OCI-LY3 (cell line): ENCODE measurements at regions not wholly inside any gene's neighbourhood (a gene's known extent, or its start where the extent isn't known, plus 50 kb on each side); places are given as distances from the start of the nearest gene placed in this dataset.

ENCODE experiments used
- H2AFZ ChIP-seq: fragments of 200-600, 300-600 bp; shearing (Covaris generic); 2 replicates; pipeline ENCODE4 v1.6.0; 2014; ENCODE audit warnings: antibody characterized with exemption, low read depth, low read length
- H3K27ac ChIP-seq: fragments of 200-600, 300-600 bp; sonication (generic); 2 replicates; pipeline ENCODE4 v1.5.1; 2014; ENCODE audit warnings: mild to moderate bottlenecking, low read length, moderate library complexity, mixed read lengths
- H3K27me3 ChIP-seq: fragments of 200-600, 300-600 bp; sonication (generic); 2 replicates; pipeline ENCODE4 v1.6.1; 2014; ENCODE audit warnings: low read depth, low read length, mixed read lengths
- H3K36me3 ChIP-seq: fragments of 200-600, 300-600 bp; sonication (generic); replicated peaks from 2 replicates; pipeline ENCODE3; 2014; ENCODE audit warnings: low read depth, low read length, mixed read lengths
- H3K4me1 ChIP-seq: fragments of 300-600, 200-600 bp; sonication (generic); 2 replicates; pipeline ENCODE4 v1.6.1; 2014; ENCODE audit warnings: low read length, mixed read lengths
- H3K4me2 ChIP-seq: fragments of 200-600, 300-600 bp; sonication (generic); 2 replicates; pipeline ENCODE4 v1.6.1; 2014; ENCODE audit warnings: low read length, mixed read lengths
- H3K4me3 ChIP-seq: fragments of 300-600, 200-600 bp; sonication (generic); 2 replicates; pipeline ENCODE4 v1.5.1; 2014; ENCODE audit warnings: antibody characterized with exemption, mild to moderate bottlenecking, low read length, moderate library complexity
- H3K79me2 ChIP-seq: fragments of 300-600, 200-600 bp; shearing (Covaris generic); 2 replicates; pipeline ENCODE4 v1.6.1; 2014; ENCODE audit warnings: mild to moderate bottlenecking, low read length, mixed read lengths
- H3K9ac ChIP-seq: fragments of 300-600, 200-600 bp; shearing (Covaris generic); 2 replicates; pipeline ENCODE4 v1.6.0; 2014; ENCODE audit warnings: mild to moderate bottlenecking, low read length, moderate library complexity
- H3K9me3 ChIP-seq: fragments of 200-600, 300-600 bp; shearing (Covaris generic); 2 replicates; pipeline ENCODE4 v1.6.1; 2014; ENCODE audit warnings: low read length, mixed read lengths; ENCODE audit not compliant: insufficient read depth
- H4K20me1 ChIP-seq: fragments of 200-600, 300-600 bp; sonication (generic); 2 replicates; pipeline ENCODE4 v1.6.1; 2016; ENCODE audit warnings: low read length, mixed read lengths; ENCODE audit not compliant: insufficient read depth
- EZH2phosphoT487 ChIP-seq: fragments of 200-600 bp; shearing (Covaris generic); IDR thresholded peaks from 2 replicates; pipeline ENCODE4 v1.6.1; 2018; ENCODE audit warnings: antibody characterized with exemption, mixed run types, low read depth
- TF ChIP-seq, protein P1 (sequence below): fragments of 200-600, 300-600 bp; sonication (generic); IDR thresholded peaks from 2 replicates; pipeline ENCODE4 v1.5.1; 2014; ENCODE audit warnings: antibody characterized with exemption, low read length, low read depth

DNA sequence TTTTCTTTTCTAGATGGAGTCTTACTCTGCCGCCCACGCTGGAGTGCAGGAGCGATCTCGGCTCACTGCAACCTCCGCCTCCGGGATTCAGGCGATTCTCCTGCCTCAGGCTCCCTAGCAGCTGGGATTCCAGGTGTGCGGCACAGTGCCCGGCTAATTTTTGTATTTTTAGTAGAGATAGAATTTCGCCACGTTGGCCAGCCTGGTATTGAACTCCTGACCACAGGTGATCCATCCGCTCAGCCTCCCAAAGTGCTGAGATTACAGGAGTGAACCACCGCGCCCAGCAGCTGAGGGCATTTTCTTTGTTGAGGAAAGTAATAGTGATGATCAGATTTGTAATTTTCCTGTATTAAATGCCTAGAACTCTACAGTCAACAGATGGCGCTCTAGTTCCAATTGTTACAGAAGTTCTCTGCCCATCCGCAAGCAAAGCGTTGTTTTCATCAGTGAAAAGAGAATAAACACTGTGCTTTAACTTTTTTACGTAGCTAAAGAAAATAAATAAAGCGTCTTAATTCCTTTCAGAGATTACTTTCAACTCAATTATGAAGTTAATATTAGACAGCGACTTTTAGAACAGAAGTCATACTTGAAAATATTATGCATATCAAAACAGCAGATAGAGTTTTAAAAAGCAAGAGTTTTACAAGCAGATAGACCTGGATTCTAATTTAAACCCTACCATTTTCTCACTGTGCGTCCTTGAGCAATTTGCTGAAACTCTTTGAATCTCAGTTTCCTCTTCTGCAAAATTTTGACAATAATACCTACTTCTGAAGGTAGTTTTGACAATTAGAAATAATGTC lies 335.1 kb downstream of the DUSP6 start:
- Histone ChIP-seq H3K27me3 (no peaks in the 10 kb centered on the region), H2AFZ (peak overlapping the region; percentile 62), H3K79me2 (no peaks in the 10 kb centered on the region), H3K36me3 (no peaks in the 10 kb centered on the region), H3K27ac (no peak overlapping the region), H3K4me1 (peaks cover 15% of the 10 kb centered on the region), H3K9ac (no peak overlapping the region), H3K4me3 (peak overlapping the region; percentile 61), H3K4me2 (peak overlapping the region; percentile 72), H4K20me1 (no peaks in the 10 kb centered on the region), H3K9me3 (no peaks in the 10 kb centered on the region)
- TF ChIP-seq, protein P1, sequence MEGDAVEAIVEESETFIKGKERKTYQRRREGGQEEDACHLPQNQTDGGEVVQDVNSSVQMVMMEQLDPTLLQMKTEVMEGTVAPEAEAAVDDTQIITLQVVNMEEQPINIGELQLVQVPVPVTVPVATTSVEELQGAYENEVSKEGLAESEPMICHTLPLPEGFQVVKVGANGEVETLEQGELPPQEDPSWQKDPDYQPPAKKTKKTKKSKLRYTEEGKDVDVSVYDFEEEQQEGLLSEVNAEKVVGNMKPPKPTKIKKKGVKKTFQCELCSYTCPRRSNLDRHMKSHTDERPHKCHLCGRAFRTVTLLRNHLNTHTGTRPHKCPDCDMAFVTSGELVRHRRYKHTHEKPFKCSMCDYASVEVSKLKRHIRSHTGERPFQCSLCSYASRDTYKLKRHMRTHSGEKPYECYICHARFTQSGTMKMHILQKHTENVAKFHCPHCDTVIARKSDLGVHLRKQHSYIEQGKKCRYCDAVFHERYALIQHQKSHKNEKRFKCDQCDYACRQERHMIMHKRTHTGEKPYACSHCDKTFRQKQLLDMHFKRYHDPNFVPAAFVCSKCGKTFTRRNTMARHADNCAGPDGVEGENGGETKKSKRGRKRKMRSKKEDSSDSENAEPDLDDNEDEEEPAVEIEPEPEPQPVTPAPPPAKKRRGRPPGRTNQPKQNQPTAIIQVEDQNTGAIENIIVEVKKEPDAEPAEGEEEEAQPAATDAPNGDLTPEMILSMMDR: peak; percentile 84
- no peak for TF ChIP-seq EZH2phosphoT487

DNA sequence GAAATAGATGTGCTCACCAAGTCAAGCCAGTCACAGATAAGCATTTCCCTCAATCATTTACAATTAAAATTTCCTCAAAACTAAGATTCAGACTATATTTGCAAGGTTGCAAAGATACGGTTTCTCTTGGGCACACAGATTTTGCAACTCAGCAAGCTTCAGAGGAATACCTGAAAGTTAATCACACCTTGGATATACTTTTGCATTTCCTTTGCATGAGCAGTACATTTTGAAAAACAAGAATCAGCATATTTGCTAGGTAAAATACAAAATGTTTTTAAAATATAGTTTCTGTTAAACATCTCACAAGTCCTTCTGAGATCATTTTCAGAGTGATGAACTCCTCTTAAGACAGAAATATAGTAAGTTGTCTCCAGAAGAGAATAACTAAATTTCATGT lies 336.9 kb downstream of the DUSP6 start:
- Histone ChIP-seq H3K79me2 (no peaks in the 10 kb centered on the region), H4K20me1 (no peaks in the 10 kb centered on the region), H3K4me3 (no peak overlapping the region), H3K27me3 (no peaks in the 10 kb centered on the region), H3K27ac (no peak overlapping the region), H3K4me1 (peaks cover 15% of the 10 kb centered on the region), H3K9ac (no peak overlapping the region), H3K36me3 (no peaks in the 10 kb centered on the region), H3K9me3 (no peaks in the 10 kb centered on the region), H3K4me2 (no peak overlapping the region), H2AFZ (no peak overlapping the region)
- TF ChIP-seq, protein P1: no peak

DNA sequence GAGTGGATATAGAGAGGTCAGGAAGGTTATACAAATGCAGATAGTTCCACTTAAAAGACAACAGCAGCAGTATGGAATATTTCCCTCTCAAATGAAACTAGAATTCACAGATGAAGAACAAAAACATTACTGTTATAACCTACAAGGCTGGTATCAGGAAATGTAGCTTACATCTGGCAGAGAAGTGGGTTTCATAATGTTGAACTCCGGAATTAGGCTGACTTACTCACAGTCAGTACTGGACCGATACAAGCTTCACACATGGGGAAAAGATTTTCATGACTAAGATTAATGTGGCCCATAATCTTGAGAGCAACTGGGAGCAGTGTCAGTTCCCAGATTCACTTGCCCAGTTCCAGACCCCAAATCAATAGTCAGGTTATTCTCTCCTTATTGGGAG lies 353.9 kb downstream of the DUSP6 start:
- H3K36me3 ChIP-seq: no peaks in the 10 kb centered on the region
- H3K9ac ChIP-seq: no peak overlapping the region
- TF ChIP-seq, protein P1: no peak
- TF ChIP-seq EZH2phosphoT487: no peak
- H3K27ac ChIP-seq: no peak overlapping the region
- H2AFZ ChIP-seq: no peak overlapping the region
- no peak overlapping the region for H3K4me3 ChIP-seq
- no peaks in the 10 kb centered on the region for H3K4me1 ChIP-seq
- H3K4me2 ChIP-seq: no peak overlapping the region
- H4K20me1 ChIP-seq: no peaks in the 10 kb centered on the region
- H3K27me3 ChIP-seq: peaks cover 3% of the 10 kb centered on the region; the same call in 1 of the 2 replicates
- H3K79me2 ChIP-seq: no peaks in the 10 kb centered on the region
- no peaks in the 10 kb centered on the region for H3K9me3 ChIP-seq

DNA sequence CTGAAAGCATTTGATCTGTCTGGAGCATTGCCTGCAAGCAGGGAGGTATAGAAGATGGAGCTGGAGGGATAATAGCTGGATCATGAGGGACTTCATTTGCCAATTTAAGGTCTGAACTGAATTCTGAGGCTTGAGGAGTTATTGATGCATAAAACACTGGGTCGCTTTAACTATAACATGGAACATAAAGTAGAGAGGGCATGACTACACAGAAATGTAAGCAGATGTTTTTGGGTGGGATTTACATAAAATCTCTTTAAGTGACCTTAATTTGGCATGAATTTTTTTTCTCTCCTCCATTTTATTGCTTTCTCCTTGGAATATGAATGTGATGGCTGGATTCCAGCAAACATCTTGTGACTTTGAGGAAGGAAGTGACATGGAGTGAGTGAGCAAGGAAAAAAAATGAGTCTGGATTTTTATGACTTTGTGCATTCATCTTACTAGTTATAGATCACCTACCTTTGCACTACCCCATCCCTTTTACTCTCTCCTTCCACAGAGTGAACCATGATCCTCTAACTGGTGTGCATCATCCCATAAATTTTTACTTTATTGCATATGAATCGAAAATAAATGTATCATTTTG lies 356.0 kb downstream of the DUSP6 start:
- H3K4me1 ChIP-seq: no peaks in the 10 kb centered on the region
- no peak overlapping the region for H3K9ac ChIP-seq
- no peaks in the 10 kb centered on the region for H4K20me1 ChIP-seq
- H3K36me3 ChIP-seq: no peaks in the 10 kb centered on the region
- TF ChIP-seq, protein P1: no peak
- no peak for TF ChIP-seq EZH2phosphoT487
- H2AFZ ChIP-seq: no peak overlapping the region
- no peak overlapping the region for H3K4me3 ChIP-seq
- no peak overlapping the region for H3K4me2 ChIP-seq
- H3K9me3 ChIP-seq: no peaks in the 10 kb centered on the region
- no peaks in the 10 kb centered on the region for H3K79me2 ChIP-seq
- H3K27ac ChIP-seq: no peak overlapping the region
- H3K27me3 ChIP-seq: peaks cover 3% of the 10 kb centered on the region; the same call in 1 of the 2 replicates
